ENCODE measurements at regions not wholly inside any gene's neighbourhood (a gene's known extent, or its start where the extent isn't known, plus 50 kb on each side); places are given as distances from the start of the nearest gene placed in this dataset.

- TF ChIP-seq PAX5 (IDR thresholded peaks at IDR 0.05; ENCODE audit: insufficient read depth, low read length, severe bottlenecking): no peak
- TF ChIP-seq POU2F2 (IDR thresholded peaks at IDR 0.05; ENCODE audit: low read depth, low read length): no peak
- TF ChIP-seq POLR2AphosphoS5 (IDR thresholded peaks at IDR 0.05; ENCODE audit: low read depth, low read length): no peak
- no peak for TF ChIP-seq POLR2A (IDR thresholded peaks at IDR 0.05; ENCODE audit: low read depth, low read length)
- TF ChIP-seq TAF1 (IDR thresholded peaks at IDR 0.05; ENCODE audit: low read depth, low read length): no peak
- TF ChIP-seq SPI1 (IDR thresholded peaks at IDR 0.05; ENCODE audit: low read depth, low read length): no peak
- no peak for FAIRE-seq
- DNase-seq (ENCODE audit: insufficient read length, low spot score): no peak
Observed at GRCh38 chr2:138949517-138949916, 169.3 kb upstream of the NXPH2 start.

GRCh38 chr2:138948070-138948539 is 167.9 kb upstream of the NXPH2 start:
- no peak for FAIRE-seq
- TF ChIP-seq PAX5 (IDR thresholded peaks at IDR 0.05; ENCODE audit: insufficient read depth, low read length, severe bottlenecking): no peak
- TF ChIP-seq TAF1 (IDR thresholded peaks at IDR 0.05; ENCODE audit: low read depth, low read length): no peak
- no peak for TF ChIP-seq SPI1 (IDR thresholded peaks at IDR 0.05; ENCODE audit: low read depth, low read length)
- TF ChIP-seq POLR2AphosphoS5 (IDR thresholded peaks at IDR 0.05; ENCODE audit: low read depth, low read length): no peak
- TF ChIP-seq POU2F2 (IDR thresholded peaks at IDR 0.05; ENCODE audit: low read depth, low read length): no peak
- TF ChIP-seq POLR2A (IDR thresholded peaks at IDR 0.05; ENCODE audit: low read depth, low read length): no peak
- DNase-seq (ENCODE audit: insufficient read length, low spot score): no peak

GRCh38 chr2:138943470-138943869 is 163.3 kb upstream of the NXPH2 start:
- no peak for DNase-seq (ENCODE audit: insufficient read length, low spot score)
- FAIRE-seq: no peak
- TF ChIP-seq TAF1 (IDR thresholded peaks at IDR 0.05; ENCODE audit: low read depth, low read length) (no peak), SPI1 (IDR thresholded peaks at IDR 0.05; ENCODE audit: low read depth, low read length) (no peak), POLR2A (IDR thresholded peaks at IDR 0.05; ENCODE audit: low read depth, low read length) (no peak), PAX5 (IDR thresholded peaks at IDR 0.05; ENCODE audit: insufficient read depth, low read length, severe bottlenecking) (no peak), POU2F2 (IDR thresholded peaks at IDR 0.05; ENCODE audit: low read depth, low read length) (no peak), POLR2AphosphoS5 (IDR thresholded peaks at IDR 0.05; ENCODE audit: low read depth, low read length) (no peak)

DNA sequence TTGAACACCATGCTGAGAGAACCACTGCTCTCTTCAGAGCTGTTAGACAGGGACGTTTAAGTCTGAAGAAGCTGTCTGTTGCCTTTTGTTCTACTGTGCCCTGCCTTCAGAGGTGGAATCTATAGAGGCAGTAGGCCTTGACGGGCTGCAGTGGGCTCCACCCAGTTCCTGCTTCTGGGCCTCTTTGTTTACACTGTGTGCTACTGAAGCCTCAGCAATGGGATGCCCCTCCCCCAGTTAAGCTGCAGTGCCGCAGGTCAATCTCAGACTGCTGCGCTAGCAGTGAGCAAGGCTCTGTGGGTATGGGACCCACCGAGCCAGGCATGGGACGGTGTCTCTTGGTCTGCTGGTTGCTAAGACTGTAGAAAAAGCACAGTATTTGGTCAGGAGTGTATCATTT is 162.3 kb upstream of the NXPH2 start:
- TF ChIP-seq POLR2AphosphoS5 (IDR thresholded peaks at IDR 0.05; ENCODE audit: low read depth, low read length) (no peak), SPI1 (IDR thresholded peaks at IDR 0.05; ENCODE audit: low read depth, low read length) (no peak), POLR2A (IDR thresholded peaks at IDR 0.05; ENCODE audit: low read depth, low read length) (no peak), TAF1 (IDR thresholded peaks at IDR 0.05; ENCODE audit: low read depth, low read length) (no peak), POU2F2 (IDR thresholded peaks at IDR 0.05; ENCODE audit: low read depth, low read length) (no peak), PAX5 (IDR thresholded peaks at IDR 0.05; ENCODE audit: insufficient read depth, low read length, severe bottlenecking) (no peak)
- no peak for DNase-seq (ENCODE audit: insufficient read length, low spot score)
- FAIRE-seq: no peak

GRCh38 chr2:138931284-138932256 is 151.4 kb upstream of the NXPH2 start:
- FAIRE-seq: no peak
- DNase-seq (ENCODE audit: insufficient read length, low spot score): no peak

DNA sequence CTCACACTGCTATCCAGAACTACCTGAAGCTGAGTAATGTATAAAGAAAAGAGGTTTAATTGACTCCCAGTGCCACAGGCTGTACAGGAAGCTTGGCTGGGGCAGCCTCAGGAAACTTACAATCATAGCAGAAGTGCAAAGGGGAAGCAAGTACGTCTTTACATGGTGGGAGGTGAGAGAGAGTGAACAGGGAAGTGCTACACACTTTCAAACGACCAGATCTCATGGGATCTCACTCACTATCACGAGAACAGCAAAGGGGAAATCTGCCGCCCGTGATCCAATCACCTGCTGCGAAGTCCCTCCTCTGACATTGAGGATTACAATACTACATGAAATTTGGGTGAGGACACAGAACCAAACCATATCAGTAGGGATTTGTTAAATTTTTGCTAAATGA is 150.4 kb upstream of the NXPH2 start:
- FAIRE-seq (no peak), DNase-seq (ENCODE audit: insufficient read length, low spot score) (no peak)
- TF ChIP-seq POLR2AphosphoS5 (IDR thresholded peaks at IDR 0.05; ENCODE audit: low read depth, low read length) (no peak), SPI1 (IDR thresholded peaks at IDR 0.05; ENCODE audit: low read depth, low read length) (no peak), POU2F2 (IDR thresholded peaks at IDR 0.05; ENCODE audit: low read depth, low read length) (no peak), PAX5 (IDR thresholded peaks at IDR 0.05; ENCODE audit: insufficient read depth, low read length, severe bottlenecking) (no peak), POLR2A (IDR thresholded peaks at IDR 0.05; ENCODE audit: low read depth, low read length) (no peak), TAF1 (IDR thresholded peaks at IDR 0.05; ENCODE audit: low read depth, low read length) (no peak)

More at GRCh38 chr2:138931284-138932256, 151.4 kb upstream of the NXPH2 start:
- TF ChIP-seq SPI1 (IDR thresholded peaks at IDR 0.05; ENCODE audit: low read depth, low read length): no peak
- TF ChIP-seq PAX5 (IDR thresholded peaks at IDR 0.05; ENCODE audit: insufficient read depth, low read length, severe bottlenecking): no peak
- TF ChIP-seq POU2F2 (IDR thresholded peaks at IDR 0.05; ENCODE audit: low read depth, low read length): no peak
- no peak for TF ChIP-seq POLR2AphosphoS5 (IDR thresholded peaks at IDR 0.05; ENCODE audit: low read depth, low read length)
- no peak for TF ChIP-seq TAF1 (IDR thresholded peaks at IDR 0.05; ENCODE audit: low read depth, low read length)
- TF ChIP-seq POLR2A (IDR thresholded peaks at IDR 0.05; ENCODE audit: low read depth, low read length): no peak

GRCh38 chr2:138928374-138929021 is 148.3 kb upstream of the NXPH2 start:
- TF ChIP-seq TAF1 (IDR thresholded peaks at IDR 0.05; ENCODE audit: low read depth, low read length): no peak
- TF ChIP-seq POLR2AphosphoS5 (IDR thresholded peaks at IDR 0.05; ENCODE audit: low read depth, low read length): no peak
- FAIRE-seq: no peak
- DNase-seq (ENCODE audit: insufficient read length, low spot score): no peak

DNA sequence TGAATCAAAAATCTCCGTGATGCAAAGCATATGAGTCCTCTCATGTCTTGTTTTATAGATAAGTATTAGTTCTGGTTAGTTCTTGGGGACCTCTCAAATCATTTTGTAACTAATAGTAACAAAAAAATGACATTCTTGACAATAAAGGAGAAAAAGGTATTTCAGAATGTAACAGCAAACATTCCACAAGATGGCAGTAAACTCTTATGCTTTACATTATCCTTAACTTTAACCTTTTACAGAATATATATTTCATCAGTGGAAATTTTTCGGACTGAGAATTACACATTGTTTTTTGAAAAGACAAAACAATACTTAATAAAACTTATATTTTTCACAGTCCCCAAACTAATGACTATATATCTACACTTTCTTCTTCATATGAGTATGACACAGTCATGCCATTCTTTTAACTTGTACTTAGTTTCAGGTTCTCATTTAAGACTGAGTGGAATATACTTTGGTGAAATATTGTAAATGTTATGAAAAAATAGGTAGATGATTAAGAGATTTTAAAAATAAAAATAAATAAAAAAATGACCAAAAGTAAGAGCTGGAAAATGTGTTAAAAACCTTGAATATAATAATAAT is 142.9 kb upstream of the NXPH2 start:
- DNase-seq (ENCODE audit: insufficient read length, low spot score) (no peak), FAIRE-seq (no peak)
- TF ChIP-seq POLR2A (IDR thresholded peaks at IDR 0.05; ENCODE audit: low read depth, low read length): no peak

DNA sequence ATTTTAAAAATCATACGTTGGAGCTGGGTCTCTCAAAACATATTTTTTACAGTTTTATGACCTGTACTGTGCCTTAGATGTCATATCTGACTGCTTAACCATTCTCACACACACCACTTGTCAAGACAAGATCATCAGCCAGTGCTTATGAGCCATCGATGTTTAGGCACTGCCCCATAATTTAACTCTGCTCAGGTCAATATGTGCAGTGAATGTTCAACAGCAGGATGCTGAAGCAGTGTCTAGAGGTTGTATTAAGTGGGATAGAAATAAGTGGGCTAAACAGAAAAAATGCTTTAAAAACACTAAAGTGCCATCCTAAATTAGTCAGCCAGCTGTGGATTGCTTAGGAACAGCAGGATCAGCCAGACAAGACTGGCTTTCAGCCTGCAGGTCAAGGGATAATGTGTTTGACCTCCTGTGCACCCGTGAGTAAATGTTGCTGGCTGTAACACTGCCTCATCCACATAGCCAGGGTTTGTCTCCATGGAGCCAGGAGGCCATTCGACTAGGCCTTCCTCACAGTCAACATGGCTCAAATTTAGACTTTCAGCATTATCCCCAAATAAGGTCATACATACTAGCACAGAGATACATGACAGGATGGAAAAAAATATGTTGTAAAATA is 139.0 kb upstream of the NXPH2 start:
- DNase-seq (ENCODE audit: insufficient read length, low spot score) (no peak), FAIRE-seq (no peak)
- TF ChIP-seq PAX5 (IDR thresholded peaks at IDR 0.05; ENCODE audit: insufficient read depth, low read length, severe bottlenecking) (no peak), POLR2A (IDR thresholded peaks at IDR 0.05; ENCODE audit: low read depth, low read length) (no peak), POU2F2 (IDR thresholded peaks at IDR 0.05; ENCODE audit: low read depth, low read length) (no peak), TAF1 (IDR thresholded peaks at IDR 0.05; ENCODE audit: low read depth, low read length) (no peak), SPI1 (IDR thresholded peaks at IDR 0.05; ENCODE audit: low read depth, low read length) (no peak), POLR2AphosphoS5 (IDR thresholded peaks at IDR 0.05; ENCODE audit: low read depth, low read length) (no peak)

All from GM12891 (cell line).